ENCODE measurements at regions not wholly inside any gene's neighbourhood (a gene's known extent, or its start where the extent isn't known, plus 50 kb on each side); places are given as distances from the start of the nearest gene placed in this dataset.
"Not testable (repeated sequence)": the region's sequence is repeated elsewhere in the genome, so short reads cannot be mapped to it uniquely, and the experiment has no call there.

- not testable (repeated sequence) for TF ChIP-seq ZNF510 (CRISPR knock-in tag; IDR thresholded peaks at IDR 0.05; ENCODE audit: low read depth); GABPB1 (CRISPR knock-in tag; IDR thresholded peaks at IDR 0.05); KLF16 (CRISPR knock-in tag; IDR thresholded peaks at IDR 0.05); RAD21 (CRISPR knock-in tag; IDR thresholded peaks at IDR 0.05); BRD4 (CRISPR knock-in tag; IDR thresholded peaks at IDR 0.05); CBFB (CRISPR knock-in tag; IDR thresholded peaks at IDR 0.05); TCF12 (IDR thresholded peaks at IDR 0.05); TCF12 (CRISPR knock-in tag; IDR thresholded peaks at IDR 0.05); ZNF10 (CRISPR knock-in tag; IDR thresholded peaks at IDR 0.05; ENCODE audit: borderline replicate concordance, low read depth); DDIT3 (CRISPR knock-in tag; IDR thresholded peaks at IDR 0.05); PBX2 (CRISPR knock-in tag; IDR thresholded peaks at IDR 0.05); CEBPB (IDR thresholded peaks at IDR 0.05; ENCODE audit: borderline replicate concordance, low read depth, low read length)
Measured at GRCh38 chr22:25288481-25288880, 69.0 kb downstream of the CRYBB2 start.

Measured in HepG2 (cell line).